GM12878 (cell line): ENCODE measurements at regions not wholly inside any gene's neighbourhood (a gene's known extent, or its start where the extent isn't known, plus 50 kb on each side); places are given as distances from the start of the nearest gene placed in this dataset.
"Not testable (repeated sequence)": the region's sequence is repeated elsewhere in the genome, so short reads cannot be mapped to it uniquely, and the experiment has no call there.

ENCODE experiments used
- ATAC-seq: fragments of 200-7000 bp; cut with Tn5 transposase; 3 replicates; pipeline ENCODE4 v1.9.1; 2020; ENCODE audit warnings: mild to moderate bottlenecking, moderate library complexity
- BruUV-seq: library from RNA; stranded (reverse); fragments of 400-500 nt; replicated peaks from 2 replicates; lab custom pipeline; 2021; lab: Mats Ljungman, UMichigan
- CTCF ChIA-PET: fragments of 300-600 bp; sonication (Branson Sonifier 250); formaldehyde crosslinking; extraction: SDS; loops from one replicate; lab custom pipeline; 2021; ENCODE audit warnings: inconsistent platforms; lab: Yijun Ruan, JAX
- POLR2A ChIA-PET: fragments of 350-600 bp; formaldehyde crosslinking; extraction: SDS; loops from one replicate; lab custom pipeline; 2021; ENCODE audit warnings: inconsistent platforms; lab: Charles Lee
- RAD21 ChIA-PET: fragments of 300-600 bp; sonication (Branson Sonifier 250); formaldehyde crosslinking; loops from one replicate; lab custom pipeline; 2023; ENCODE audit warnings: antibody characterized with exemption; ENCODE audit not compliant: unreplicated experiment; lab: Charles Lee
- SMC1A ChIA-PET: fragments of 300-600 bp; sonication (Branson Sonifier 250); formaldehyde crosslinking; loops from one replicate; lab custom pipeline; 2023; ENCODE audit not compliant: unreplicated experiment, uncharacterized antibody; lab: Charles Lee
- DNase-seq: peaks from one replicate; pipeline ENCODE4 v3.0.0-alpha.2; 2011; ENCODE audit warnings: low read depth, low spot score
- FAIRE-seq: peaks from 3 replicates; lab custom pipeline; 2011; peaks lifted over from hg19 to GRCh38; lab: Jason Lieb, UNC
- H2AFZ ChIP-seq: 2 replicates; pipeline ENCODE4 v1.6.0; 2011; ENCODE audit warnings: low read depth, low read length, control low read depth; ENCODE audit not compliant: control insufficient read depth
- H3K27ac ChIP-seq: 2 replicates; pipeline ENCODE4 v1.5.1; 2011; ENCODE audit warnings: control low read depth; ENCODE audit not compliant: control insufficient read depth, insufficient read depth
- H3K27me3 ChIP-seq, 2 experiments: replicated peaks in 1 of 2; 2 replicates each; pipeline versions ENCODE4 v1.6.0 to v1.6.1; 2011; ENCODE audit warnings: low read length in 1 of 2; ENCODE audit not compliant: control insufficient read depth in 2 of 2, insufficient read depth in 2 of 2
- H3K36me3 ChIP-seq, 2 experiments: 2 replicates each; pipeline ENCODE4 v1.5.1; 2011; ENCODE audit warnings: low read length in 1 of 2; ENCODE audit not compliant: control insufficient read depth in 2 of 2, insufficient read depth in 2 of 2
- H3K4me1 ChIP-seq: 2 replicates; pipeline ENCODE4 v1.6.1; 2011; ENCODE audit warnings: mild to moderate bottlenecking, low read length, moderate library complexity, mixed read lengths; ENCODE audit not compliant: control insufficient read depth, insufficient read depth
- H3K4me2 ChIP-seq: 2 replicates; pipeline ENCODE4 v1.6.0; 2011; ENCODE audit warnings: control low read depth; ENCODE audit not compliant: control insufficient read depth, insufficient read depth
- H3K4me3 ChIP-seq: fragments of 200-600 bp; sonication (generic); 2 replicates; pipeline ENCODE4 v1.5.1; 2016
- H3K79me2 ChIP-seq: 2 replicates; pipeline ENCODE4 v1.6.0; 2011; ENCODE audit warnings: low read length; ENCODE audit not compliant: control insufficient read depth, insufficient read depth
- H3K9ac ChIP-seq: 2 replicates; pipeline ENCODE4 v1.8.0; 2011; ENCODE audit warnings: low read length, control low read depth, mixed read lengths; ENCODE audit not compliant: control insufficient read depth, insufficient read depth
- H3K9me3 ChIP-seq: replicated peaks from 3 replicates; pipeline ENCODE4 v1.5.1; 2011; ENCODE audit warnings: mild to moderate bottlenecking, low read length; ENCODE audit not compliant: control insufficient read depth, insufficient read depth
- H4K20me1 ChIP-seq: 2 replicates; pipeline ENCODE4 v1.6.0; 2011; ENCODE audit not compliant: control insufficient read depth, insufficient read depth
- CREM ChIP-seq: IDR thresholded peaks from 2 replicates; pipeline ENCODE4 v1.6.1; 2014; ENCODE audit warnings: antibody characterized with exemption, low read depth
- NFYA ChIP-seq: IDR thresholded peaks from 2 replicates; pipeline ENCODE4 v1.6.1; 2011; ENCODE audit warnings: low read depth, mild to moderate bottlenecking, low read length, improper control_type of control experiment, borderline replicate concordance
- PAX8 ChIP-seq: fragments of 450-650 bp; IDR thresholded peaks from 2 replicates; pipeline ENCODE4 v1.6.1; 2017; ENCODE audit warnings: mild to moderate bottlenecking, moderate library complexity
- RUNX3 ChIP-seq: IDR thresholded peaks from 2 replicates; pipeline ENCODE4 v1.6.1; 2012; ENCODE audit warnings: low read length, inconsistent platforms
- STAT1 ChIP-seq: fragments of 450-650 bp; conservative IDR thresholded peaks from 2 replicates; pipeline ENCODE4 v1.6.1; 2014; ENCODE audit warnings: antibody characterized with exemption, mild to moderate bottlenecking
- TCF7 ChIP-seq: IDR thresholded peaks from 2 replicates; pipeline ENCODE4 v1.6.1; 2014; ENCODE audit warnings: antibody characterized with exemption, borderline replicate concordance
- ZBTB40 ChIP-seq: fragments of 450-650 bp; IDR thresholded peaks from 2 replicates; pipeline ENCODE4 v1.6.1; 2016; ENCODE audit warnings: mild to moderate bottlenecking, moderate library complexity, borderline replicate concordance
- WGBS: methylation state at CpG from one replicate; pipeline ENCODE4 v1.1.6; 2016; ENCODE audit warnings: low lambda C conversion rate; ENCODE audit not compliant: insufficient replicate concordance, insufficient coverage; ENCODE audit errors: missing lambda C conversion rate; 5-methylcytosine and 5-hydroxymethylcytosine counted together
- in situ Hi-C: fragments of 300-500 bp; cut with MboI; formaldehyde crosslinking; loops from 9 replicates; pipeline ENCODE4 v1.14.3; 2018; ENCODE audit warnings: mixed read lengths
- intact Hi-C: fragments of 100-400 bp; cut with micrococcal nuclease; formaldehyde crosslinking; loops from one replicate; pipeline ENCODE4 v1.14.2; 2022; ENCODE audit not compliant: unreplicated experiment

DNA sequence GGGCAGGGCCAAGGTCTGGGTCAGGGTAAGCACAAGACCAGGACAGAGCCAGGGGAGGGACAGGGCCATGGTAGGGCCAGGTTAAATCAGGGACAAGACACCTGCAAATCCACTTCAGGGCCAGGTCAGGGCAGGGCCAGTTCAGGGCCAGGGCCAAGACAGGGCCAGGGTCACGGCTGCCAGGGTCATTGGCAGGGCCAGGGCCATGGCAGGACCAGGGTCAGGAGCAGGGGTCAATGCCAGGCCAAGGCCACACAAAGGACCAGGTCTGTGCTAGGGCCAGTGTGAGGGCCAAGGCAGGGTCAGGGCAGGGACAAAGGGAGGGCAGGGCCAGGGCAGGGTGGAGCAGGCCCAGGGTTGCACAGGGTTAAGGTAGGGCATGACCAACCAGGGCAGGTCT is 399.2 kb downstream of the GOLGA6L6 start:
- H3K9ac ChIP-seq, DNase-seq, H3K4me3 ChIP-seq, H3K4me1 ChIP-seq, in situ Hi-C loops, intact Hi-C loops, H3K27ac ChIP-seq, BruUV-seq, H3K27me3 ChIP-seq, POLR2A ChIA-PET, RAD21 ChIA-PET, ATAC-seq, H4K20me1 ChIP-seq, SMC1A ChIA-PET, H3K9me3 ChIP-seq, H3K4me2 ChIP-seq, FAIRE-seq, H3K36me3 ChIP-seq, CTCF ChIA-PET, H3K79me2 ChIP-seq, H2AFZ ChIP-seq: not testable (repeated sequence)
- 40% methylated on average over 1 of the region's 1 CpG for WGBS

DNA sequence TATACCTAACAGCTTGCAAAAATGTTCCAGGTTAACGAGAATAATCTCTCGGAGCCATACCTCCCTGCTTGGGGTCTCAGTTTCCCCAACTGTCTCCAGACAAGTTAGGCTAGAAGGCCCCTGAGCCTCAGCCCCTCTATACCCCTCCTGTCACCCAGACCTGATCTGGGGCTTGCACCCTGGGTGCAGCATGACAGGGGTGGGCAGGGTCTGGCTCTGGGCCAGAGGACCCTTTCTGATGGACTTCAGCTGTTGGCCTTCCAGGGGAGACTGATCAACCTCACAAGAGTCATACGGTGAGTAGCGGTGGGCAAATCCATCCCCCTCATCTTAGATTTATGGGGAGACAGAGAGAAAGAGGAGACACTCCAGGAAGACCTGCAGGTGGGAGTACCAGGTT is 416.9 kb downstream of the GOLGA6L6 start:
- DNase-seq, H3K36me3 ChIP-seq, H2AFZ ChIP-seq, intact Hi-C loops, CTCF ChIA-PET, ATAC-seq, H3K4me2 ChIP-seq, RAD21 ChIA-PET, H3K9me3 ChIP-seq, BruUV-seq, in situ Hi-C loops, H3K4me3 ChIP-seq, H3K79me2 ChIP-seq, FAIRE-seq, H3K4me1 ChIP-seq, SMC1A ChIA-PET, H3K9ac ChIP-seq, H4K20me1 ChIP-seq, H3K27ac ChIP-seq, H3K27me3 ChIP-seq, POLR2A ChIA-PET: not testable (repeated sequence)
- 20% methylated on average over 3 of the region's 4 CpGs for WGBS

- Histone ChIP-seq H3K27me3 (no peaks in the 10 kb centered on the region), H3K27ac (no peak overlapping the region), H4K20me1 (no peaks in the 10 kb centered on the region), H3K4me3 (no peak overlapping the region), H3K4me1 (no peaks in the 10 kb centered on the region), H3K9ac (no peak overlapping the region), H3K79me2 (no peaks in the 10 kb centered on the region), H3K36me3 (no peaks in the 10 kb centered on the region), H2AFZ (no peak overlapping the region), H3K9me3 (no peaks in the 10 kb centered on the region; the same call in 2 of the 3 replicates), H3K4me2 (no peak overlapping the region)
- no TSS peak for BruUV-seq
- FAIRE-seq (no peak), DNase-seq (no peak), ATAC-seq (no peak)
- ChIA-PET SMC1A (no interaction called here), CTCF (no interaction called here), POLR2A (no interaction called here), RAD21 (no interaction called here)
- intact Hi-C loops (no loop called here), in situ Hi-C loops (no loop called here)
- WGBS = 44% methylated on average over 2 of the region's 2 CpGs
- TF ChIP-seq ZBTB40 = no peak
- no peak for TF ChIP-seq PAX8
- TF ChIP-seq NFYA = no peak
- TF ChIP-seq TCF7 = no peak
- TF ChIP-seq CREM = no peak
- TF ChIP-seq STAT1 = no peak
- TF ChIP-seq RUNX3 = no peak
Measured at GRCh38 chr15:20106026-20106425, 435.6 kb downstream of the GOLGA6L6 start.
